NCI-H748 treated with DMSO at 0.1 percent for 48 hours (cell line): ENCODE measurements at regions not wholly inside any gene's neighbourhood (a gene's known extent, or its start where the extent isn't known, plus 50 kb on each side); places are given as distances from the start of the nearest gene placed in this dataset.
"Not testable (repeated sequence)": the region's sequence is repeated elsewhere in the genome, so short reads cannot be mapped to it uniquely, and the experiment has no call there.

Source experiments
- DNase-seq: peaks from one replicate; lab custom pipeline; 2025; lab: John Stamatoyannopoulos, UW

DNA sequence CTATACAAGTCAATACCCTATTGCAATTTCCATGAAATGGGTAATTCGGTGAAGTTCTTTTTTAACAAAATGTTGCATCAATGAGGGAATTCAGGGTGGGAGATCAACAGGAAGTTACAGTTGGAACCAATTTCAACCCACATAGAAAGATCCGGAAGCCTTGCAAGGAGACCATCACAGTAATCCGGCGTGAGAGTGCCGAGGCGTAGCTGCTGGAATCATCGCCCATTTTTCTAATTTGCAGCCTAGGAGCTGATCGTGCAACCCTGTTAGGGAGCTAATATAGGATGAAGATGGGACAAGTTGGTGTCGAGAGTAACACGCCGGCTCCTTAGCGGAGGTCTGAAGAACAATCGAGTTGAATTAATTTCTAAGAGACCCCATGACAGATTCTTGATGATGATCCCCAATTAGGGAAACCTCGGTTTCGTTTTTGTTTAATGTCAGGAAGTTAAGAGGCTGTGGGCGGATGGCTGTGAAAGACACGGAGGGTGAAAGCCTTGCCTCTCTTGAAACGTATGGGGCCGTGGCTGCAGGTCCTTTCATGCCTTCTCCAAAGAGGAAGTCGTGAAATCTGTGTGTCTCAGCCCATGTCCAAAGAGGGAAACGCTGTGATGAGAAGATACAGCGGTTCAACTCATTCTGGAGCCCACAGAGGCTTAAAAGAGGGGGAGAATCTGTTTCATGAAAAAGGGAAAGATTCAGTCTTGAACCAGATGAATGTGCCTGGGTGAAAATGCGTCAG is 51.2 kb upstream of the CARD11 start:
- DNase-seq: no peak

DNA sequence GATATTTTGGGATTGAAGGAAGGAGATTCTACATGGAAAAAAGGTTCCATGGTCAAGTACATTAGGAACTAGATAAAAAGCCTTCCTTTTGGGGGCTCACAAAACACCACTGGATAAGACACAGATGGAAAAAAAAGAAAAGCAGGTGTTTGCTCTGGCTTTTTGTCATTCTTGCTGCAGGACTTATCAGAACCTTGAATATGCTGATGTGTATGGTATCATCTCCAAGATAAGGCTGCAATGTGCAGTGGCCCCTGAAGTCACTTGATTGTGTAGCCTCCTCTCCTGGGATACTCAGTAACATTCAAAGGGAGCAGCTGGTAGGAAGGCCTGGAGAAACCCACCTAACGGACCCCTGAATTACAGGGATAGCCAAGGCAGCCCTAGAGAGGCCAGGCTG is 54.1 kb upstream of the CARD11 start:
- no peak for DNase-seq

DNA sequence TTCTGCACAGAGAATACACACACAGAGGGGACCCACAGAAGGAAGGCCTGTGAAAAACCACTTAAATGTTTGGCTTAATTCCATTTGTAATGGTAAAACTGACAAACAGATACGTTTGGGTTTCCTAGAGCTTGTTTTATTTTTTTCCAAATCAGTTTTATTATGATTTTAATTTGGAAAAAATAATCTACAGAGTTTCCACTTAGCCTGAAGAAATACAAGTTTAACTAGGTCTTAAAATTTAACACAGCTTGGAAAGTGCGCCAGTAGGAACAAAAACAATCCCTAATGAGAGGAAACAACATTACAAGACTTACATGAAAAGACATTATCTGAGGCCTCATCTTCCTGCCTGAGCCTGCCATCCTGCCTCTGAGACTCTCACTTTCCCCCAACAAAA is 58.5 kb upstream of the CARD11 start:
- DNase-seq: no peak

DNA sequence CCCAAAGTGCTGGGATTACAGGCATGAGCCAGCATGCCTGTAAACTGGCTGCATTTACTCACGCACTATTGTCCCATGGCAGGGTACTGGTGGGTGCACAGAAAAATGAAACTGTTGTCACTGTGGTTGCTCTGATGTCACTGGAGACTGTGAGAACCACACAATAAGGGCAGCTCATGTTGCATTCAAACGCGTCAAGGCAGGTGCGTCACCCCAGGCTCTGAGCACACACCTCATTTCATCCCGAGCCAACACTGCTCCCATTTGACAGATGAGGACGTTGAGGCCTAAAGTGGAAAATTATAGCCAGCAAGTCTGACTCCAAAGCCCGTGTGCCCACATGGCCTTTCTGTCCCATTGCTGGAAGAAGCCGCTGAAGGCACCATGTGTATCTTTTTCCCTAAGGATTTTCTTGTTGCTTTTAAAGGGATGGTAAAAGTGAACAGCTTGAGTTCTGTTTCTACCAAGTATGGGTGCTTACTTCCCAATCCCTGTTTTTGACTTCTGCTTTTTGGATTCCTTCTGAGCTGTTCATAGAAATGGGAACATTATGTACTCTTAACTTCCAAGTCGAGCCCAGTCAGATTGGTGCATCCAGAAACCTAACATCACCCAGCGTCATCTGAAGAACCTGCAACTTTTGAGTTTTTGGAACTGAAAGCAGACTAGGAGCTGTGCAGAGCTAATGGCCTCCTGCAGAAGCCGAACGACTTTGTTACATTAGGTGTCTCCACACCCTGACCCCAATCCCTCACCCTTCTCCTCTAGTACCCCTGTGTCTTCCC is 60.1 kb upstream of the CARD11 start:
- DNase-seq: no peak

DNA sequence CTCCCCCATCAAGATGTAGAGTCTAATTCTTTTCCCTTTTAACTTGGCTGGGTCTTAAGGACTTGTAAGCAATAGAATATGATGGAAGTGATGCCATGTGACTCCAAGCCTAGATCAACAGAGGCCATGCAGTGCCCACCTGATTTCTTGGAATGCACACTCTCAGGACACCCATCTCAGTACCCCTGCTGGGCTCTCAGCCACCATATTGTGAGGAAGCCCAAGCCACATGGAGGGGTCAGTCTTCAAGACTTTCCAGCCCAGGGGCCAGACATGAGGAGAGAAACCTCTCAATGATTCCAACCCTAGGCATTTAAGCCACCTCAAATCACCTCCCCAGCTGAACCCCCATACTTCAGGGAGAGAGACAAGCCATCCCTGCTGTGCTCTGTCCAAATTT is 62.2 kb upstream of the CARD11 start:
- no peak for DNase-seq

DNA sequence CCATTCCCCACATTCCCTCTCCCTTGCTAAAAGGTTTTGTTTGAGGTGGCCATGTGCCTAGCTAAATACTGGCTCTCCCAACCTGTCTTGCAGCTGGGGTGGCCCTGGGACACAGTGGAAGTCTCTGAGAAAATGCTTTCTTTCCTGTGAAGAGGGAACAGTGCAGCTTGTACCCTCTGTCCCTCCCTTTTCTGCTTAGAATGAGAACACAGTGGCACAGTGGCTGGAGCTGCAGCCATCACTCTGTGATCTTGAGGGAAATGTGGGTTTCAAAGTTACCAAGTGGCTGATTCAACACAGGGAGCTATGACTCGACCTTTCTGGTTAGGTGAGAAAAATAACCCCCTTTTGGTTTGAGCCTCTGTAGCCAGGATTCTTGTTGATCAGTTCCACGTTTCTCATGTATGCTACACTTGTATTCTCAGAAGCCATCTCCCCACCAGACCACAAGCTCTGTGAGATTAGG is 62.7 kb upstream of the CARD11 start:
- no peak for DNase-seq

DNA sequence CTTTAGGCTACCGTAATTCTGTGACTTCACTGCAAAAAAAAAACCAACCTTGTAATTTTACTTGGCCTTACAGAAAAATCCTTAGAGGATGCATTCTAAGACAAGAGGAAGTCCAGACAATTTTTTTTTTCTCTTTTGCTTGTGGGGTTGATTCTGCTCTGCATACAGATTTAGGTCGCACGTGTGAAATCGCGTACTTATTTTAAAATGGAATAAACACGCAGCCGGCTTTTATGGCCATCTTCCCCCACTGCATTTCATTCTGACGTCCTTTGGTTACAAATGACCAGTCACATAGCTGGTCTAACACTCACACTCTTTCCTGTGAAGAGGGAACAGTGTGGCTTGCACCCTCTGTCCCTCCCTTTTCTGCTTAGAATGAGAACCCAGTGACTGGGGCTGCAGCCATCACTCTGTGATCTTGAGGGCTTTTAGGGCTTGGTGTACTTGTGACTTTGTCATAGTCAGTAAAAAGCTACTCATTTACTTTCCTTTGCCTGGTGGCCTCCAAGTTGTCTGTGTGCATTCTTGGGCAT is 63.6 kb upstream of the CARD11 start:
- DNase-seq: no peak

DNA sequence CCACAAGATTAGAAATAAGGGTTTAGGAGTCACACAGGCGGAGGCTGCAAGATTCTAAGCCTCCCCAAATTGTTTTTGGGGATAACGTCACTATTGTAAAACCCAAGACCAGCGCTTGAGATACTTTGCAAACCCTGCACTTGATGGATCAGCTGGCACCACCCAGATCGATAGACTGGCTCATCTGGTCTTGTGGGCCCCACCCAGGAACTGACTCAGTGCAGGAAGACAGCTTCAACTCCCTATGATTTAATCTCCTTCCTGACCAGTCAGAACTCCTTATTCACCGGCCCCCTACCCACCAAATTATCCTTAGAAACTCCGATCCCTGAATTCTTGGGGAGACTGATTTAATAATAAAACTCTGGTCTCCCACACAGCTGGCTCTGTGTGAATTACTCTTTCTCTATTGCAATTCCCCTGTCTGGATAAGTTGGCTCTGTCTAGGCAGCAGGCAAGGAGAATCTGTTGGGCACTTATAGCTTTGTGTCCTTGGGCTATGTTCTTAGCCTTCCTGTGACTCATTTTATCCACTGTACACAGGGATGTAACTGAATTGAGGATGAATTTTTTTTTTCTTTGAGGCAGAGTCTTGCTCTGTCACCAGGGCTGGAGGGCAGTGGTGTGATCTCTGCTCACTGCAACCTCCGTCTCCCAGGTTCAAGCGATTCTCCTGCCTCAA is 64.4 kb upstream of the CARD11 start:
- no peak for DNase-seq

DNA sequence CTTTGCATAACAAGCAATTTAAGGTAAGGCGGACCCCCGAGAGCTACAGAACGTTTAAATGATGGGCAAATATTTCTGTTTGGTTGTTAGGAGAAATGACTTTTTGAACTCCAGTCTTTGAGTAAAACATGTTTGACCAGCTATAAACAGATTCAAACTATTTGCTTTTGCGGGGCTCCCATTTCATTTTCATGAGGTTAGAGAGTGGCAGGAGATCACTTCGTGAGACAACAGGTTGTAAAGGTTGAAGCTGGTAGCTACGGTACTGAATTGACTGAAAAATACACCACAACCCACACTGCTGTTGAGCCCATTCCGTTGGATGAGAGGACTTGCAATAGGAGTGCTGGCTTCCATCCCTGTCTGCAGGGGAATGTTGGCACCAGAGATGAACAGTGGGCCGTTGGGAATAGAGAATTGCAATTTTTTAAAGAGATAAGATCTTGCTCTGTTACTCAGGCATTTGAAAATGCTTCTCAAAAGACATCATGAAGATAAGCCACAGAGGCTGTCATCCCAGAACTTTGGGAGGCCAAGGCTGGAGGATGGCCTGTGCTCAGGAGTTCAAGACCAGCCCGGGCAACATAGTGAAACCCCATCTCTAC is 65.7 kb upstream of the CARD11 start:
- DNase-seq: peak; percentile 17

DNA sequence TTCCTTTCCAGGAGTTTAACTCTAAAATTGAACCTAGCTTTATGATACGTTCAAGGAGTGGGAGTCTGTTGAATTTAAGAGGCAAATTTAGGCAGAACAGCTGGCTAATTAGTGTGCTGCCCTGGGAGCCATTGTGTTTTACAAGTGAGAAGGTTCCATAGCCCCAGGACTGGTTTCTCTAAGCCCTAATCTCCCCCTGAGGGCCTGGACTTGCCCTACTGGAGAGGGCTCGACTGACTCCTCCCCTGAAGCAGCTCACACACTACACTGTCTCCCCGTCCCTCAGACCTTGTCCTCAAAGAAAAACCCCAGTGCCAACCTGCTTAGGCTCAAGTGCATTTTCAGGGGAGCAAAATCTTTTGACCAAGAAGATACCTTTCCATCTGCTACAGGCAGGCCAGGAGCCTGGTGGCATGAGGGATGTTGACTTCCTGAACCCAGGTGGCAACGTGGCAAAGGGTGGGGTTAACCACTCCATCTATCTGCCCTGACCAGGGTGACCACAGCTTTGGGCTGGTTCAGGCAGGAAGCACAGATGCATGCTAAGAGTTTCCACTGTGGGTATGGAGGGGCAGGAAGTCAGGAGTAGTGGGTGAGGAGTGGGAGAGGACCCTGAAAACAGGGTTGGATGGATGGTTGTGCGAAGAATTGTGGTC is 68.9 kb upstream of the CARD11 start:
- DNase-seq: no peak

DNA sequence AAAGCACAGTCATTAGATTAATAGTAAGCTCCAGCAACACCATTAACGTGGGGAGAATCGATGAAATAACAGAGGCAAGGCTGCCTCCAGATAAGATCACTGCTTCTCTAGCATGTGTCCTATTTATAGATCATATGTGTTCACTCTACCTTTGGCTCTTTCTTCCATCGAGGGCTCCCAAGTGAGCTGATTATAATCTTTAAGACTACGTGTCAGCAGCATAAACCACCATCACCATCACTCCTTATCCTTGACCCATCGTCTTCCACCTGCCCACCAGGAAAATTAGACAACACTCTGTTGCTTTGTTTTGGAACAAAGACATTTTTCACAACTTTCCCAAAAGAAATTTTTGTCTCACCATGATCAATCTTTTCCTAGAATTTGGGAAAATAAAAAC is 71.2 kb upstream of the CARD11 start:
- no peak for DNase-seq

DNA sequence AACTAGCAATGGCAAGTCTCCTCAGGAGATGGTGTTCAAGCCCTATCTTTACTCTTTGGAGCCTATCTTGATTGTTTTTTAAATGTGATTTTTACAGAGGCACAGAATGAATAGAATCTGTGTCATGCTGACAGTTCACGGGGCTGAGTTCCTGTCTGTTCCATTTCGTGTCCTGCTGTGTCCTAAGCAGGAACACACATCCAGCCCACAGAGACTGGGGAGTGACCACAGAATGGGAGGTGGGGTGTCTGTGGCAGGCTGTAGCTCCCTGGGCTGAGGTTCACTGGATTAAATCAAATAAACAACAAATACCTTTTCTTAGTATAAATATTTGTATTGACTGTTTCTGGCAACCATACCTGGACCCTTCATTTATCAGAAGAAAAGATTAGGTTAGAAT is 73.4 kb upstream of the CARD11 start:
- DNase-seq: no peak

DNA sequence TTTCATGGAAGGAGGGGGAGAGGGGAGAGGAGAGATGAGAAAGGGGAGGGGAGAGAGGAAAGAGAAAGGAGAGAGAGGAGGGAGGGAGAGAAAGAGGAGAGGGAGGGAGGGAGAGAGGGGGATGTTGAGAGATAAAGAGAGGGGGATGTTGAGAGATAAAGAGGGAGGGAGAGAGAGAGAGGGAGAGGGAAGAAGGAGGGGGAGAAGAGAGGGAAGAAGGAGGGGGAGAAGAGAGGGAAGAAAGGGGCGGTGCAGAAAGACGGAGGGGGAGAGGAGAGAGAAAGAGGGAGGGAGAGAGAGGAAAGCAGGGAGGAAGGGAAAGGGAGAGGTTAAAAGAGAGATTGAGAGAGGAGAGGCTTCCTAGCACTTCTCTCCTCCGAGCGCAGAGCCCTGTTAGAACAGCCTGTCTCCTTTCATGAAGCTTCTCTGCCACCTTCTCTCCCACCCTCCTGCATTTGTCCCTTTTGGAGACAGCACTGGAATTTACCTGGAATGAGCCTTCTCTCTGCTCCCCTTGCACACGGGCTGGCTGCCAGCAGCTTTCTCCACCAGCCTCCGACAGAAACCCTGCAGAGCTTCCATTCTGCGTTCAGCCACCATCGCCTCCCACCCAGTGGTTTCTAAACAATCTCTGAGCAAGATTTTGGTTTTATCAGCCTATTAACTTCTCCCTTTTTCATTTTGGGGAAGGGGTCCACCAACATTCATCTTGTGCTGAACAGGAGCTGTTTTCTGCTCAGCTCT is 74.0 kb upstream of the CARD11 start:
- DNase-seq: no peak

DNA sequence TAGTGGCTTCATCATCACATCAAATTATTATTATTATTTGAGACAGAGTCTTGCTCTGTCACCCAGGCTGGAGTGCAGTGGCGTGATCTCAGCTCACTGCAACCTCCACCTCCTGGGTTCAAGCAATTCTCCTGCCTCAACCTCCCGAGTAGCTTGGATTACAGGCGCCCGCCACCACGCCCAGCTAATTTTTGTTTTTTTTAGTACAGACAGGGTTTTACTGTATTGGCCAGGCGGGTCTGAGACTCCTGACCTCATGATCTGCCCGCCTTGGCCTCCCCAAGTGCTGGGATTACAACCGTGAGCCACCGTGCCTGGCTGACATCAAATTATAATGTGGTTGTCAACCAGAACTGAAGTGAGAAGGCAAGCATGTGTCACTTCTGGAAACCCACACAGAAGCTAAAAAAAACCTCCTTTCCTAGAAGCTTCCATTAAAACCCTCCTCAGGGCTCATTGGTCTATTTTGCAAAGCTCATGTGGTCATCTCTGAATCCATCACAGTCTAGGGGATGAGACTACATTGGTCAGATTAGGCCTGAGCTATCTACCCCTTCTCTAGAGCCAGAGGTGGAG is 75.8 kb upstream of the CARD11 start:
- not testable (repeated sequence) for DNase-seq

DNA sequence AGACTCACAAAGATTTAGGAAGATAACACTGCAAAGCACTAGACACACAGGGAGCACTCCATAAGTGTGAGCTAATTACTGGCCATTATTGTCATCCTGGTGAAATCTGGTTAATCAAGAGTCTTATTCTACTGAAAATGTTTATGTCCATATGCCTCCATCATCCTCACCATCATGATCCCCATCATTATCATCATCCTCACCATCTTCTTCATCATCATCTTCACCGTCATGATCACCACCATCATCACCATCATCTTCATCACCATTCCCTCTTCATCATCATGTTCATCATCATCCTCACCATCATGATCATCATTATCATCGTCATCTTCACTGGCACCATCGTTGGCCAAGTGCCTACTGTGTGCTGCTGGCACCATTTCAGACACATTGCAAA is 76.3 kb upstream of the CARD11 start:
- DNase-seq: no peak

DNA sequence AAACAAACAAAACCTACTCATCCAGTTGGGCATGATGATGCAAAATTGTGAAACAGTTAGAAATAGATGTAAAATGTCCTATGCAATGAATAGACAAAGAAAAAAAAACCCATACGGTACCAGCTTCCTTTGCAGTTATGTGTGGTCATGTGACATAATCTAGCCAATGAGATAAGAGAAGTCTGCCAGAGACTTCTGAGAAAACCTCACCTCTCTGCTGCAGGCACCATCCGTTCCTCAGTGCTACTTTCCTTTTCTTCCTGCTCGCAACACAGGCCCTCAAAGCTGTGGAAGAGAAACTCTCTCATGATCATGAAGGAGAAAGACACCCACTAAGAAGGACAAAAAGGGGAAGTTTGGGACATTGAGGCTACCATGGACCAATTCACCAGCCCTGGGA is 76.8 kb upstream of the CARD11 start:
- no peak for DNase-seq

DNA sequence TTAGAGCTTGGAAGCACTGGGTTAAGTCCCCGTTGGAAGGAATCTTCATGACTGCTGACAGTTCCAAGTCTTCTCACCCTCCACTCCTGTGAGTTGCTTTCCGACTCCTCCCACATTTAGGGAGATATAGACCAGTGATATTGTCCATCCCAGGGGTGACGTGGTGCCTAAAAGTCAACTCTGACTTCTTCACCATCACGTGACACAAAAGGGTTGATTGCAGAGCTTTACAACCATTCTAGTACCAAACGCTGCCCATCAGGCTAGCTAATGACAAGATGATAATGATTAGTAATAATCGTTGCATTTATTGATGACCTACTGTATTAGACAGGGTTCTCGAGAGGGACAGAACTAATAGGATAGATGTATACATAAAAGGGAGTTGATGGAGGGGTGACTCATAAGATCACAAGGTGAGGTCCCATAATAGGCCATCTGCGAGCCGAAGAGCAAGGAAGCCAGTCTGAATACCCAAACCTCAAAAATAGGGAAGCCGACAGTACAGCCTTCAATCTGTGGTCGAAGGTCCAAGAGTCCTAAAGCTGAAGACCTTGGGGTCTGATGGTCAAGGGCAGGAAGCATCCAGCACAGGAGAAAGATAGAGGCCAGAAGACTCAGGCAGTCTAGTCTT is 85.3 kb upstream of the CARD11 start:
- no peak for DNase-seq

DNA sequence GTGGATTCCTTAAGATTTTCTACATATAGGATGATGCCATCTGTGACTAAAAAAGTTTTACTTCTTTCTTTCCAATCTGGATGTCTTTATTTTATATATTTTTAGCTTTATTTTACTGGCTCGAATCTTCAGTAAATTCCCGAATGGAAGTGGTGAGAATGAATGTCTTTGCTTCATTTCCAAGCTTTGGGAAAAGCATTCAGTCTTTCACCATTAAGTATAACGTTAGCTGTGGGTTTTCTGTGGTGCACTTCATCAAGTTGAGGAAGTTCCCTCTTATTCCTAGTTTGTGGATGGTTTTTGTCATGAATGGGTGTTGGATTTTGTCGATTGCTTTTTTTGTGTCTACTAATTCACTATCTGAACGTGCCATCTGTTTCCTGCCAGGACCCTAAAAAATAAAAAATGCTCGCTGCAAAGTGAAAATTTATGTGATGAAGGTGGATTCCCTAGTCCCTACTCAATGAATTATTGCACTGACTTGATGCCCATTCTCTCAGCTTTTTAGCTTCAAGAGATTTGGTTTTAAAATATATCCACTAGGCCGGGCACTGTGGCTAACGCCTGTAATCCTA is 90.2 kb upstream of the CARD11 start:
- DNase-seq: no peak

DNA sequence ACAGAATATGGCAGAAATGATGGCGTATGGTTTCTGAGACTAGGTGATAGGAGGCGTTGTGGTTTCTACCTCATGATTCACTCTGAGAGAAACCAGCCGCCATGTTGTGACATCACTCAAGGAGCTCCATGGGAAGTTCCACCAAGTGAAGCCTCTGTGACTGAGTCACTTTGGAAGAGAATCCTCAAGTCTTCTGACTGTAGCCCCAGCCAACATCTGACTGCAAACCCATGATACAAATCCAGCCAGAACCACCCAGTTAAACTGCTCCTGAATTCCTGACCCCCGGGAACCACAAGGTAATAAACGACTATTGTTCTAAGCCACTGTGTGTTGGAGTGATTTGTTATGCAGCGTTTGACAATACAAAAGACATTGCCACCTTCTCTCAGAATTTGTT is 91.1 kb upstream of the CARD11 start:
- no peak for DNase-seq

DNA sequence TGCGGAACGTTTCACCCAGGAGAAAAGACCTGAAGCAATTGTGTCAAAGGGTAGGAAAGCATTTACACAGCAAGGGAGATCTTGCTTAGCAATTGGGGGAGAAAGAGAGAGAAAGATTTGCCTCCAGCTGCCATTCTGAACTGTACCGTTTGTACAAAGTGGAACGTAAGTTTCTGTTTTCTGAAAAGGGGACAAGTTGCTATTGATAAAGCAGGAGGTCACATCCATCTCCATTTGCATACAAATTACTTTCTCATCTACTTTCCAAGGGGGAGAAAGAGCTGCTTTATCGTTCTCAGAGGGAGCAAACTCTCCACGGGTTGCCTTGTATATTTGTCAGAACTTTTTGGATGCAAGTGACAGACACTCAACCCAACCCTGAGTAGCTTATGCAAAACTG is 92.0 kb upstream of the CARD11 start:
- no peak for DNase-seq
